NK-92 treated with Interleukin-12 subunit alpha and Interleukin-12 subunit beta, amount 100 ng/mL, for 24 hours (cell line): ENCODE measurements at regions not wholly inside any gene's neighbourhood (a gene's known extent, or its start where the extent isn't known, plus 50 kb on each side); places are given as distances from the start of the nearest gene placed in this dataset.
"Not testable (repeated sequence)": the region's sequence is repeated elsewhere in the genome, so short reads cannot be mapped to it uniquely, and the experiment has no call there.

Source experiments
- DNase-seq: peaks from one replicate; lab custom pipeline; 2025; lab: John Stamatoyannopoulos, UW

- DNase-seq: no peak
Observed at GRCh38 chr5:2381861-2382260, 369.6 kb downstream of the IRX2 start.

- DNase-seq: no peak
Observed at GRCh38 chr5:2381070-2381469, 370.4 kb downstream of the IRX2 start.

- no peak for DNase-seq
Observed at GRCh38 chr5:2378976-2379375, 372.5 kb downstream of the IRX2 start.

- no peak for DNase-seq
Observed at GRCh38 chr5:2378108-2378507, 373.4 kb downstream of the IRX2 start.

- DNase-seq: no peak
Observed at GRCh38 chr5:2376486-2376885, 375.0 kb downstream of the IRX2 start.

GRCh38 chr5:2375757-2376250 is 375.7 kb downstream of the IRX2 start:
- DNase-seq: no peak

GRCh38 chr5:2375291-2375690 is 376.2 kb downstream of the IRX2 start:
- DNase-seq: no peak

- no peak for DNase-seq
Observed at GRCh38 chr5:2374703-2375102, 376.8 kb downstream of the IRX2 start.

- DNase-seq: no peak
Observed at GRCh38 chr5:2373631-2374030, 377.8 kb downstream of the IRX2 start.

- no peak for DNase-seq
Observed at GRCh38 chr5:2371419-2371710, 380.1 kb downstream of the IRX2 start.

GRCh38 chr5:2370626-2371418 is 380.7 kb downstream of the IRX2 start:
- DNase-seq: no peak

- DNase-seq: no peak
Observed at GRCh38 chr5:2369178-2369577, 382.3 kb downstream of the IRX2 start.

GRCh38 chr5:2366816-2367215 is 384.7 kb downstream of the IRX2 start:
- DNase-seq: no peak

- DNase-seq: peak; percentile 8
Observed at GRCh38 chr5:2357309-2357708, 394.2 kb downstream of the IRX2 start.

GRCh38 chr5:2355859-2356258 is 395.6 kb downstream of the IRX2 start:
- no peak for DNase-seq

- no peak for DNase-seq
Observed at GRCh38 chr5:2353871-2354440, 397.5 kb downstream of the IRX2 start.

GRCh38 chr5:2353211-2353610 is 398.3 kb downstream of the IRX2 start:
- DNase-seq: no peak

GRCh38 chr5:2352101-2352861 is 399.2 kb downstream of the IRX2 start:
- DNase-seq: no peak

- DNase-seq: not testable (repeated sequence)
Observed at GRCh38 chr5:2349768-2350167, 401.7 kb downstream of the IRX2 start.

GRCh38 chr5:2338686-2339085 is 412.8 kb downstream of the IRX2 start:
- no peak for DNase-seq

GRCh38 chr5:2335733-2336515 is 415.6 kb downstream of the IRX2 start:
- DNase-seq: no peak

- no peak for DNase-seq
Observed at GRCh38 chr5:2335125-2335732, 416.2 kb downstream of the IRX2 start.
